Choroid plexus epithelial cell (primary cell): ENCODE measurements at regions not wholly inside any gene's neighbourhood (a gene's known extent, or its start where the extent isn't known, plus 50 kb on each side); places are given as distances from the start of the nearest gene placed in this dataset.

Experiments used
- DNase-seq: peaks from one replicate; pipeline ENCODE4 v3.0.0-alpha.2; 2010; ENCODE audit warnings: low read depth
- H3K4me3 ChIP-seq: 2 replicates; pipeline ENCODE4 v1.5.1; 2011; ENCODE audit warnings: low read depth, mild to moderate bottlenecking, control low read depth, low read length, moderate library complexity
- TF ChIP-seq, protein P1 (sequence below): conservative IDR thresholded peaks from 2 replicates; pipeline ENCODE4 v1.5.1; 2011; ENCODE audit warnings: low read depth, mild to moderate bottlenecking, control low read depth, inconsistent platforms, low read length, moderate library complexity

DNA sequence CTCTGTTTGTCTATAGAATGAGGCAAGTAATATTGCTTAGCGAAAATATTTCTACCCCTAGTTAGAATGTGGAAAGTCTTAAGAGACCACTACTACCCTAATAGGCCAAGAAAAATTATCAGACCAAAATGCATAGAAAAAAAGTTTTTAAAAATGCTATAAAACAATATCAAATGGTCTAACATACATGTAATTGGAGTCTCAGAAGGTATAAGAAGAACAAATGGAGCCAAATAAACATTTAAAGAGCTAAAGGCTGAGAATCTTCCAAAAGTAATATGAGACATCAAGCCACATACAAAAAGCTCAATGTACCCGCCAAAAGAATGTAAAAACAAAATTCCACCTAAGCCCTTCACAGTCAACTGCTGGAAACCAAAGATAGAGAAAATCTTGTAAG is 133.5 kb upstream of the GADL1 start:
- no peak overlapping the region for H3K4me3 ChIP-seq
- no peak for DNase-seq
- TF ChIP-seq, protein P1, sequence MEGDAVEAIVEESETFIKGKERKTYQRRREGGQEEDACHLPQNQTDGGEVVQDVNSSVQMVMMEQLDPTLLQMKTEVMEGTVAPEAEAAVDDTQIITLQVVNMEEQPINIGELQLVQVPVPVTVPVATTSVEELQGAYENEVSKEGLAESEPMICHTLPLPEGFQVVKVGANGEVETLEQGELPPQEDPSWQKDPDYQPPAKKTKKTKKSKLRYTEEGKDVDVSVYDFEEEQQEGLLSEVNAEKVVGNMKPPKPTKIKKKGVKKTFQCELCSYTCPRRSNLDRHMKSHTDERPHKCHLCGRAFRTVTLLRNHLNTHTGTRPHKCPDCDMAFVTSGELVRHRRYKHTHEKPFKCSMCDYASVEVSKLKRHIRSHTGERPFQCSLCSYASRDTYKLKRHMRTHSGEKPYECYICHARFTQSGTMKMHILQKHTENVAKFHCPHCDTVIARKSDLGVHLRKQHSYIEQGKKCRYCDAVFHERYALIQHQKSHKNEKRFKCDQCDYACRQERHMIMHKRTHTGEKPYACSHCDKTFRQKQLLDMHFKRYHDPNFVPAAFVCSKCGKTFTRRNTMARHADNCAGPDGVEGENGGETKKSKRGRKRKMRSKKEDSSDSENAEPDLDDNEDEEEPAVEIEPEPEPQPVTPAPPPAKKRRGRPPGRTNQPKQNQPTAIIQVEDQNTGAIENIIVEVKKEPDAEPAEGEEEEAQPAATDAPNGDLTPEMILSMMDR: no peak

DNA sequence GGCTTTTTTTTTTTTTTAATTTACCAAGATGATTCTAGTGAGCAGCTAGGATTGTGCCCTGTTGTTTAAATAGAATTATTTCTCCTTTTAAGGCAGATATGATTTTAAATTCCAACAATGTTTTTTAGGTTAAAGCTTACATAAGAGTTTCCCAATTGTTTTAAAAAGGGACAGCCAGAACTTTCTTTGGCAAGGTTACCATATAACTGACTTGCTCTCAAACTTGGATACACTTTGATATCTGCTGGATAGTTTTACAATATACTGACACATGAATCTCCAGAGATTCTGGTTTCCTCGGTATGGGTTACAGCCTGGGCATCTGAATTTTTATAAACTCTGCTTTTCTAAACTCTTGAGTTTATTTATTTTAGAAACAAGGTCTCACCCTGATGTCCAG is 134.3 kb upstream of the GADL1 start:
- TF ChIP-seq, protein P1: no peak
- H3K4me3 ChIP-seq: no peak overlapping the region
- DNase-seq: no peak

DNA sequence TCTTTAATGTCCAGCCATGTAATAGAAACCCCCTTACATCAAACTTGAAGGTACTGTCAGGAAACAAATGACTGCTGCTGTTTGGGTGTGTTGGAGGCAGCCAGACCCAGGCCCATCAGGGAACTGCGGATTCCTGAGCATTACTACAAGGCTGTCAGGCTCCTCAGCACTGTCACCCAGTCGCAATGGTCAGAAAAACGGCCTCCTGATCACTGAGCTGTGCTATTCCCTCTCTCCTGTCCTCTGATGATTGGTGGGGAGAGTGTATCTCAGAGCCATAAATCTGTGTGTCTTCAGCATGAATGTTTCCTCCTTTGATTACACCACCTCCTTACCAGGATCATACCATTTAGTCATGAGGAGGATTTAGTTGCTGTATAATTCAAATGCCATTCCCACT is 135.2 kb upstream of the GADL1 start:
- TF ChIP-seq, protein P1: no peak
- H3K4me3 ChIP-seq: no peak overlapping the region
- no peak for DNase-seq

DNA sequence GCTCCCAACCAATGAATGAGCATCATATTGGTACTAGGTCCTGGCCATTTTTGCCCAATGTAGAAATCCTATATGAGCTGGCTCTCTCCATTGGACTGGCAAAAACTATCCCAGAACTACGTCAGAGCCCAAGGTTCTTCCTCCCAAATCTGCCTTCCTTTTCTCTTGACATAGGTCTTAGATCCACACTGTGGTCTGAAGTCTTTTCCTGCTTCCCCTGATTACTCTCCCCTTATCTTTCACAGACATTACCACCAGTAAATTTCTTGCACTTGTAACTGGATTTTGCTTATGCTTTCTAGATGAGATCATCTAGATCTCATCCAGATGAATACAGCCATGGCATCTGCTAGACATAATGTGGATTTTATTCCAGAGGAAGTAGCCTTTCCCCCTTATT is 141.2 kb upstream of the GADL1 start:
- peak; percentile 13 for DNase-seq
- TF ChIP-seq, protein P1: no peak
- H3K4me3 ChIP-seq: no peak overlapping the region

DNA sequence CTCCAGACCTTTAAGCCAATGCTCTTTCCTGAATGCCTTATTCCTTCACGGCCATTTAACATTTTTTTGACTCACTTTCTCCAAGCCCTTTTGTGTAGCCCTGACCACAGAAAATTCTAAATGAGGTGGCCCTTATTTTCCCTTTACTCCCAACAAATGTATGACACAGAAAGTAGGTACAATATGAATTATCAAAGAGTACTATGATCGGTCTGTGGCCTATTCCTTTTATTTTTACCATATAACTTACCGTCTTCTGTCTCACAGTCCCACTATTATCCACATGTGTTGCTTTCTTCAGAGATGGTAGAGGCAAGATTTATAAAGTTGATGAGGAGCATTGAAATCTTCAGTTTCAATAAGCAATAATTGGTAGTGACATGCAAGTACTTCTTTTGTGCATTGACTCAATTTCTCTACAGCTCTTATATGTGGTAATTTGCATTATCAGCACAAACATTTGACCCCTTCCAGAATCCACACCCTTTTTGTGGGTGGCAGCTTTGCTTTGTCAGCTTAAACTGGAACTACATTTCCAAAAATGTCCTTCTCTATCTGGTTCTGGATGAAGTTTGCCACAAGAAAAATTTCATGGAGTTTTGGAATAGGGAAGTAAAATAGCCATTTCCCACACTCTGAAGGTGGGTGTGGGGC is 143.8 kb upstream of the GADL1 start:
- H3K4me3 ChIP-seq: no peak overlapping the region
- TF ChIP-seq, protein P1: no peak
- no peak for DNase-seq

DNA sequence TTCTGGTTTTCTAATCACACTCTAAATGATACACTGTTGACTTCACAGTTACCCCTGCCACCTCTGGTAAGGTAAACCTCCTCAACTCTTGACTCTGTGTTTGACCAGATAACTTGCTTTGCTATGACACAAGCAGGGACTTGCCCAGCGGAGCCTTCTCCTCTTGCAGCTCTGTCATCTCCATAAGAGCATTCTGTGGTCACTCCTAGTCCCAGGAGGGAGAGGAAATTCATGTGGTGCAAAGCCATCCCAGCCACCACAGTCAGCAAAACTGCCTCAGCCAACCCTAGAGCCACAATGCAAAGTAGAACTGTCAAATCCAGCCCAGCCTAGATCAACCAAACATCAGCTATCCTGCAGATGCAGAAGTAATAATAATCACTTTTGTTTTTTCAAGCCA is 144.7 kb upstream of the GADL1 start:
- TF ChIP-seq, protein P1: no peak
- no peak overlapping the region for H3K4me3 ChIP-seq
- DNase-seq: no peak
